Upper lobe of right lung (tissue), 1 donor: ENCODE measurements at regions not wholly inside any gene's neighbourhood (a gene's known extent, or its start where the extent isn't known, plus 50 kb on each side); places are given as distances from the start of the nearest gene placed in this dataset.

Experiments used
- ATAC-seq: fragments of 200-7000 bp; cut with Tn5 transposase; one replicate; pipeline ENCODE4 v1.9.1; 2020; ENCODE audit warnings: mild to moderate bottlenecking, moderate library complexity
- DNase-seq: peaks from one replicate; pipeline ENCODE4 v3.0.0-alpha.2; 2020
- H3K27ac ChIP-seq: fragments of 200-600 bp; one replicate; pipeline ENCODE4 v1.8.0; 2022
- H3K27me3 ChIP-seq: fragments of 200-600 bp; one replicate; pipeline ENCODE4 v1.8.0; 2022; ENCODE audit warnings: mild to moderate bottlenecking
- H3K36me3 ChIP-seq: fragments of 200-600 bp; one replicate; pipeline ENCODE4 v1.8.0; 2022
- H3K4me1 ChIP-seq: fragments of 200-600 bp; one replicate; pipeline ENCODE4 v1.8.0; 2022
- H3K4me3 ChIP-seq: fragments of 200-600 bp; one replicate; pipeline ENCODE4 v1.8.0; 2022; ENCODE audit warnings: mild to moderate bottlenecking
- H3K9me3 ChIP-seq: fragments of 200-600 bp; one replicate; pipeline ENCODE4 v1.8.0; 2022
- intact Hi-C: fragments of 100-400 bp; cut with DNase I; formaldehyde crosslinking; loops from one replicate; pipeline ENCODE4 v1.11.0; 2022
- TF ChIP-seq, protein P1 (sequence below): fragments of 200-600 bp; IDR thresholded peaks from one replicate; pipeline ENCODE4 v1.8.0; 2022; ENCODE audit warnings: antibody characterized with exemption
- donor health status: DM: no; HTN: yes; CAD: no; lungs with severe emphysema.

DNA sequence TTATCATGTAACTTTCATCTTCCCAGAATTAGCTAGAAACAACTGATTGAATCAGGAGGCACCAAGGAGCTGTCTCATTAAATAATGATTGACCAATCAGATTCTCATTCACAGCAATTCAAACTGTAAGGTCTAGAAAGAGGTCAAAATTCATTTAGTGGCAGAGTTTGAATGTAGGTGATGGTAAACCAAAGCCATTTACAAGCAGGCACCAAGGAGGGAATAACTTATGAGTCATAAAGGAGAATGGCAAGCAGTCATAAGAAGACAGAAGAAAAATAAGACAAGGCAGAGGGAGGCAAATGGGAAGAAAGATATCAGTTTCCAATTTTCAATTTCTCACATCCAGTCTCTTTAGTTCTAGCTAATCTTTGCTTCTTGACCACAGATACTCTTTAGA lies 52.9 kb upstream of the DEFB112 start:
- TF ChIP-seq, protein P1, sequence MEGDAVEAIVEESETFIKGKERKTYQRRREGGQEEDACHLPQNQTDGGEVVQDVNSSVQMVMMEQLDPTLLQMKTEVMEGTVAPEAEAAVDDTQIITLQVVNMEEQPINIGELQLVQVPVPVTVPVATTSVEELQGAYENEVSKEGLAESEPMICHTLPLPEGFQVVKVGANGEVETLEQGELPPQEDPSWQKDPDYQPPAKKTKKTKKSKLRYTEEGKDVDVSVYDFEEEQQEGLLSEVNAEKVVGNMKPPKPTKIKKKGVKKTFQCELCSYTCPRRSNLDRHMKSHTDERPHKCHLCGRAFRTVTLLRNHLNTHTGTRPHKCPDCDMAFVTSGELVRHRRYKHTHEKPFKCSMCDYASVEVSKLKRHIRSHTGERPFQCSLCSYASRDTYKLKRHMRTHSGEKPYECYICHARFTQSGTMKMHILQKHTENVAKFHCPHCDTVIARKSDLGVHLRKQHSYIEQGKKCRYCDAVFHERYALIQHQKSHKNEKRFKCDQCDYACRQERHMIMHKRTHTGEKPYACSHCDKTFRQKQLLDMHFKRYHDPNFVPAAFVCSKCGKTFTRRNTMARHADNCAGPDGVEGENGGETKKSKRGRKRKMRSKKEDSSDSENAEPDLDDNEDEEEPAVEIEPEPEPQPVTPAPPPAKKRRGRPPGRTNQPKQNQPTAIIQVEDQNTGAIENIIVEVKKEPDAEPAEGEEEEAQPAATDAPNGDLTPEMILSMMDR: no peak
- intact Hi-C loops: no loop called here
- H3K27me3 ChIP-seq: no peaks in the 10 kb centered on the region

DNA sequence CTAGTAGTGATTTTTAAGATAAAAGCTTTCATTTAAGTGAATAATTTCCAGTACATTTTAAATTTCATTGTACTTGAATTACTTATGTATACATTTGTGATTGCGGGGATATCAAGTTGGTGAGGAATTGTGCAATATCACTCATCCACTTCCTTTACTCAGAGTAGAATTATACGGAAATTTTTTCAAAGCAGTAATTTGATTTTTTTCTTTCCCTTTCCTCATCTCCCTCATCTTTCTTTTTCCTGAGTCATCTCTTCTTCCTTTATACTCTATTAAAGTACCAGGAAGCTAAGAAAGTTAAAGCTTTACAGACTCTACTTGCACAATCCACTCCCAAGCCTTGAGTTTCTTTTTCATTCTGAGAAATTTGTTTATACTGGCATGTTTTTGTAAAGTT lies 60.9 kb upstream of the DEFB112 start:
- no peaks in the 10 kb centered on the region for H3K27me3 ChIP-seq
- no peak for DNase-seq
- TF ChIP-seq, protein P1: no peak
- no peaks in the 10 kb centered on the region for H3K36me3 ChIP-seq
- H3K9me3 ChIP-seq: no peaks in the 10 kb centered on the region
- intact Hi-C loops: no loop called here
- H3K4me1 ChIP-seq: no peaks in the 10 kb centered on the region
- no peak for ATAC-seq
- H3K4me3 ChIP-seq: no peak overlapping the region
- H3K27ac ChIP-seq: no peak overlapping the region

More for the DNA sequence above, 52.9 kb upstream of the DEFB112 start:
- no peak overlapping the region for H3K4me3 ChIP-seq
- H3K27ac ChIP-seq: no peak overlapping the region
- DNase-seq (no peak), ATAC-seq (no peak)
- no peaks in the 10 kb centered on the region for H3K9me3 ChIP-seq
- no peaks in the 10 kb centered on the region for H3K4me1 ChIP-seq
- no peaks in the 10 kb centered on the region for H3K36me3 ChIP-seq

DNA sequence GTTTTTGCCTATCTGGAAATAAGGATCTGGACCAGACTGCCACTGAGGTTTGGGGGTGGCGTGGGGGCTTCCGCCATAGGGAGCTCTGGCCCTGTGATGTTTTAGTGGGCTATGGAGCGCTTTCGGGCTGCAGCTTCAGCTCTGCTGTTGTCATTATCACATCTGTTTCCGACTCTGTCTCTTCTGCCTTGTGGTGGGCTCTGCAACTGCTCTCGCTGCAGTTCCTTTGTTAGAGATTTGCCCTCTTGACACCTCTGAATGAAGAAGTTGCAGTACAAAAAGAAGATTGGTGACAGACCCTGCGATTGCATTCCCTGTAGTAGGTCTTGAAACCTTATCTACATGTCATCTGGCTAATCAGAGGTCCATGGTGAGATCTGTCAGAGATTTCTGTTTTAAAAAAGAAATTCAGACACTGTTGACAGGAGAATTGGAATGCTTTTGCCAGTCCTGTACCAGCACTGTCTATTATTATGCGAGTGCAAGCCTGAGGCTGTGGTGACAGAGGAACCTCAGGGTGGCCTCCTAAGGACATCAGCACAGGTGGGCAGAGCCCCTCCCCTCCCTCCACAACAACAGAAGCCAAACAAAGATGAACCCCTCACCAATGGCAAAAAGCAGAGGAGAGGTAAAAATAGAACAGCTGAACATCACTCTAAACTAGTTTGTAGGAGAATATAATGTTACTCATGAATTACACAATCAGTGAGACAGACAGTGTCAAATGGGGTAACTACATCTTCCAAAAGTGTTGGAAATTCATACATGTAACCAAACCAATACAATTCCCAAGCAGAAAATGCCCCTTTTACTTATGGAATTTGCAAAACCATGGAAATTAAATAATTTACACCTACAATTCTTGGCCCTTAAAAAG lies 63.5 kb upstream of the DEFB112 start:
- TF ChIP-seq, protein P1: no peak
- Histone ChIP-seq H3K4me1 (no peaks in the 10 kb centered on the region), H3K4me3 (no peak overlapping the region), H3K36me3 (no peaks in the 10 kb centered on the region), H3K9me3 (no peaks in the 10 kb centered on the region), H3K27me3 (no peaks in the 10 kb centered on the region), H3K27ac (no peak overlapping the region)
- intact Hi-C loops: no loop called here
- no peak for DNase-seq
- no peak for ATAC-seq

DNA sequence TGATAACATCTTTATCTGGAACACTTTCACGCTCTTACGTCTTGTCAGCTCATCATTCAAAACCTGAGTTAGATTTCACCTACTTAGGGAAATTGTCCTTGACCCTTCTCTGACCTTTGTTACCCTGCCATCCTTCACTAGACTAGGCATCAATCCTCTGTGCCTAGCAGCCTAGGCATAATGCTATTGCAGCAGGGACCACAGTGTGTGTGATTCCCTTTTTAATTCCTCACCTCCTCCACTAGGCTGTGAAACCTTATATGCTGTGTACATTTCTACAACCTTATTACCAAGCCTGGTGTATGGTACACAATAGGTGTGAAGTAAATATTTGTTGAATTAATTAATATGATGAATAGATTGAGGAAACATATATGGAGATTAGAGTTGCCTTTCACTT lies 66.7 kb upstream of the DEFB112 start:
- intact Hi-C loops: no loop called here
- no peak for DNase-seq
- no peaks in the 10 kb centered on the region for H3K27me3 ChIP-seq
- no peak overlapping the region for H3K27ac ChIP-seq
- no peak for ATAC-seq
- no peaks in the 10 kb centered on the region for H3K36me3 ChIP-seq
- TF ChIP-seq, protein P1: no peak
- no peaks in the 10 kb centered on the region for H3K4me1 ChIP-seq
- no peaks in the 10 kb centered on the region for H3K9me3 ChIP-seq
- no peak overlapping the region for H3K4me3 ChIP-seq

DNA sequence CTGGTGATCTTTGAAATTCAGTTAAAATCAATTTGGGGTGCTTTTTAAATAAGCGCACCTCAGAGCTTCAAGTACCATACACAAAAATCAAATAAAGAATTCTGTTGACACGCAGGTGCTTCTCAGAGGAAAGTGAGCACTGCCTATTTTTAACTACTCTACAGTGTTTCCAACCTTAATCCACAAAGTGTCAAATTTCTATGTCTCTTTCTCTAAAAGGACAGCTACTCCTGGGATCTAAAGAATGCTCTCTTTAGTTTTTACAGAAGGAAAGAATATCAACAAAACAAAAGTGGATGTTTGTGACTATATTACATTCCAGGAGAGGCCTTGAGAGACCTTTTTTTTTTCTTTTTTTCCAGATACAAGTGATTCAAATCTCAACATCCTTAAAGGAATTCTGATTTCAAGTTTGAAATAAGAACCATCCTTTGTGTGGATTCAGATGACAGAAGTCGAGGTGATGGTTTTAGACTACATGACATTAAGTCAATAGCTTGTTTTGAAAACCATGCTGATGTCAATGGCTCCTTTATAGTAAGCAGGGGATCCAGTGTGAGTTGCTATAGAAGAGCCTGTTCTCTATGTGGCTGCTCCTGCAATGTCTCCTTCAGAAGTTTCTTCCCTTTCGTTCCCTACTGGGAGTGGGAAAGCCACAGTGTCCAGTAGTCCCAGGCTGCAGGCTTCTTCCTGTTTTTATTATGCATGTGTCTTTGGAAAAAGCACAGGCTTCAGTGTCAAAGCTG lies 67.2 kb upstream of the DEFB112 start:
- TF ChIP-seq, protein P1: no peak
- Histone ChIP-seq H3K4me3 (no peak overlapping the region), H3K4me1 (no peaks in the 10 kb centered on the region), H3K36me3 (no peaks in the 10 kb centered on the region), H3K27ac (no peak overlapping the region), H3K9me3 (no peaks in the 10 kb centered on the region), H3K27me3 (no peaks in the 10 kb centered on the region)
- ATAC-seq: no peak
- DNase-seq: no peak
- intact Hi-C loops: no loop called here
